ENCODE measurements at regions not wholly inside any gene's neighbourhood (a gene's known extent, or its start where the extent isn't known, plus 50 kb on each side); places are given as distances from the start of the nearest gene placed in this dataset.

- peaks cover 9% of the 10 kb centered on the region for H3K27me3 Mint-ChIP-seq
- H3K4me1 Mint-ChIP-seq = no peaks in the 10 kb centered on the region
- no peaks in the 10 kb centered on the region for H3K36me3 Mint-ChIP-seq
- H3K9me3 Mint-ChIP-seq = no peaks in the 10 kb centered on the region
- no peak overlapping the region for H3K4me3 Mint-ChIP-seq
- H3K27ac Mint-ChIP-seq = no peak overlapping the region
Measured at GRCh38 chr20:57040924-57041323, 225.5 kb downstream of the BMP7 start.

- Mint-ChIP-seq H3K27me3 (peaks cover 3% of the 10 kb centered on the region), H3K27ac (no peak overlapping the region), H3K36me3 (no peaks in the 10 kb centered on the region), H3K4me3 (no peak overlapping the region), H3K9me3 (no peaks in the 10 kb centered on the region), H3K4me1 (no peaks in the 10 kb centered on the region)
Measured at GRCh38 chr20:57043091-57043490, 223.3 kb downstream of the BMP7 start.

GRCh38 chr20:57043669-57044268 is 222.7 kb downstream of the BMP7 start:
- Mint-ChIP-seq H3K27me3 (peaks cover 3% of the 10 kb centered on the region), H3K9me3 (no peaks in the 10 kb centered on the region), H3K4me1 (no peaks in the 10 kb centered on the region), H3K4me3 (no peak overlapping the region), H3K27ac (no peak overlapping the region), H3K36me3 (no peaks in the 10 kb centered on the region)

- no peaks in the 10 kb centered on the region for H3K4me1 Mint-ChIP-seq
- no peak overlapping the region for H3K27ac Mint-ChIP-seq
- H3K9me3 Mint-ChIP-seq = no peaks in the 10 kb centered on the region
- H3K36me3 Mint-ChIP-seq = no peaks in the 10 kb centered on the region
- H3K27me3 Mint-ChIP-seq = peaks cover 3% of the 10 kb centered on the region
- no peak overlapping the region for H3K4me3 Mint-ChIP-seq
Measured at GRCh38 chr20:57047281-57048026, 219.0 kb downstream of the BMP7 start.

GRCh38 chr20:57048027-57048869 is 218.2 kb downstream of the BMP7 start:
- H3K4me3 Mint-ChIP-seq = no peak overlapping the region
- H3K27ac Mint-ChIP-seq = no peak overlapping the region
- peaks cover 3% of the 10 kb centered on the region for H3K27me3 Mint-ChIP-seq
- H3K36me3 Mint-ChIP-seq = no peaks in the 10 kb centered on the region
- no peaks in the 10 kb centered on the region for H3K9me3 Mint-ChIP-seq
- H3K4me1 Mint-ChIP-seq = no peaks in the 10 kb centered on the region

GRCh38 chr20:57049296-57049695 is 217.1 kb downstream of the BMP7 start:
- Mint-ChIP-seq H3K4me3 (no peak overlapping the region), H3K27ac (no peak overlapping the region), H3K9me3 (no peaks in the 10 kb centered on the region), H3K36me3 (no peaks in the 10 kb centered on the region), H3K4me1 (no peaks in the 10 kb centered on the region), H3K27me3 (peaks cover 3% of the 10 kb centered on the region)

GRCh38 chr20:57051096-57051495 is 215.3 kb downstream of the BMP7 start:
- H3K27me3 Mint-ChIP-seq = peaks cover 3% of the 10 kb centered on the region
- no peaks in the 10 kb centered on the region for H3K9me3 Mint-ChIP-seq
- H3K27ac Mint-ChIP-seq = no peak overlapping the region
- H3K4me3 Mint-ChIP-seq = no peak overlapping the region
- no peaks in the 10 kb centered on the region for H3K4me1 Mint-ChIP-seq
- H3K36me3 Mint-ChIP-seq = no peaks in the 10 kb centered on the region

GRCh38 chr20:57053067-57053466 is 213.4 kb downstream of the BMP7 start:
- H3K27ac Mint-ChIP-seq = no peak overlapping the region
- H3K9me3 Mint-ChIP-seq = no peaks in the 10 kb centered on the region
- H3K4me1 Mint-ChIP-seq = no peaks in the 10 kb centered on the region
- no peaks in the 10 kb centered on the region for H3K36me3 Mint-ChIP-seq
- no peak overlapping the region for H3K4me3 Mint-ChIP-seq
- peaks cover under 1% of the 10 kb centered on the region for H3K27me3 Mint-ChIP-seq

GRCh38 chr20:57053793-57054552 is 212.5 kb downstream of the BMP7 start:
- Mint-ChIP-seq H3K4me1 (no peaks in the 10 kb centered on the region), H3K36me3 (no peaks in the 10 kb centered on the region), H3K27ac (no peak overlapping the region), H3K4me3 (no peak overlapping the region), H3K9me3 (no peaks in the 10 kb centered on the region), H3K27me3 (peaks cover 3% of the 10 kb centered on the region)

- no peak overlapping the region for H3K27ac Mint-ChIP-seq
- no peaks in the 10 kb centered on the region for H3K4me1 Mint-ChIP-seq
- peaks cover 7% of the 10 kb centered on the region for H3K27me3 Mint-ChIP-seq
- H3K9me3 Mint-ChIP-seq = no peaks in the 10 kb centered on the region
- no peaks in the 10 kb centered on the region for H3K36me3 Mint-ChIP-seq
- no peak overlapping the region for H3K4me3 Mint-ChIP-seq
Measured at GRCh38 chr20:57055345-57055744, 211.1 kb downstream of the BMP7 start.

- H3K4me1 Mint-ChIP-seq = no peaks in the 10 kb centered on the region
- no peak overlapping the region for H3K4me3 Mint-ChIP-seq
- no peaks in the 10 kb centered on the region for H3K9me3 Mint-ChIP-seq
- peaks cover 9% of the 10 kb centered on the region for H3K27me3 Mint-ChIP-seq
- no peak overlapping the region for H3K27ac Mint-ChIP-seq
- H3K36me3 Mint-ChIP-seq = no peaks in the 10 kb centered on the region
Measured at GRCh38 chr20:57056651-57057050, 209.8 kb downstream of the BMP7 start.

GRCh38 chr20:57059055-57059596 is 207.3 kb downstream of the BMP7 start:
- Mint-ChIP-seq H3K9me3 (no peaks in the 10 kb centered on the region), H3K27me3 (peaks cover 13% of the 10 kb centered on the region), H3K4me1 (no peaks in the 10 kb centered on the region), H3K4me3 (no peak overlapping the region), H3K36me3 (no peaks in the 10 kb centered on the region), H3K27ac (no peak overlapping the region)

GRCh38 chr20:57060407-57061050 is 205.9 kb downstream of the BMP7 start:
- no peaks in the 10 kb centered on the region for H3K4me1 Mint-ChIP-seq

GRCh38 chr20:57061051-57061900 is 205.2 kb downstream of the BMP7 start:
- no peaks in the 10 kb centered on the region for H3K9me3 Mint-ChIP-seq
- no peak overlapping the region for H3K4me3 Mint-ChIP-seq
- no peak overlapping the region for H3K27ac Mint-ChIP-seq
- no peaks in the 10 kb centered on the region for H3K4me1 Mint-ChIP-seq
- H3K36me3 Mint-ChIP-seq = no peaks in the 10 kb centered on the region
- H3K27me3 Mint-ChIP-seq = peaks cover 17% of the 10 kb centered on the region

More at GRCh38 chr20:57060407-57061050, 205.9 kb downstream of the BMP7 start:
- Mint-ChIP-seq H3K36me3 (no peaks in the 10 kb centered on the region), H3K9me3 (no peaks in the 10 kb centered on the region), H3K4me3 (no peak overlapping the region), H3K27ac (no peak overlapping the region), H3K27me3 (peaks cover 17% of the 10 kb centered on the region)
